MM.1S (cell line): ENCODE measurements at regions not wholly inside any gene's neighbourhood (a gene's known extent, or its start where the extent isn't known, plus 50 kb on each side); places are given as distances from the start of the nearest gene placed in this dataset.

Experiments
- CTCF ChIP-seq: fragments of 300-600 bp; sonication (generic); IDR thresholded peaks from 2 replicates; pipeline ENCODE4 v1.5.1; 2016; ENCODE audit warnings: antibody characterized with exemption, low read length, mixed read lengths
- EZH2 ChIP-seq: fragments of 300-600 bp; sonication (generic); optimal IDR thresholded peaks from 2 replicates; pipeline ENCODE3; 2017; ENCODE audit warnings: low read depth, mild to moderate bottlenecking, antibody characterized with exemption, low read length, mixed read lengths
- EZH2phosphoT487 ChIP-seq: fragments of 300-600 bp; sonication (generic); IDR thresholded peaks from 2 replicates; pipeline ENCODE4 v1.6.1; 2018; ENCODE audit warnings: antibody characterized with exemption, low read length

GRCh38 chr16:66273644-66274334 lies 92.7 kb upstream of the CDH5 start:
- no peak for TF ChIP-seq CTCF
- TF ChIP-seq EZH2: no peak
- TF ChIP-seq EZH2phosphoT487: no peak
